ENCODE measurements at regions not wholly inside any gene's neighbourhood (a gene's known extent, or its start where the extent isn't known, plus 50 kb on each side); places are given as distances from the start of the nearest gene placed in this dataset.

- intact Hi-C loops (cut with micrococcal nuclease; ENCODE audit: unreplicated experiment): no loop called here
- Mint-ChIP-seq H3K4me3 (ENCODE audit: unreplicated experiment) (no peak overlapping the region), H3K27ac (ENCODE audit: unreplicated experiment) (no peak overlapping the region), H3K9me3 (ENCODE audit: unreplicated experiment) (peaks cover 7% of the 10 kb centered on the region), H3K27me3 (ENCODE audit: insufficient read depth, unreplicated experiment) (peaks cover 10% of the 10 kb centered on the region), H3K36me3 (ENCODE audit: insufficient read depth, unreplicated experiment) (no peaks in the 10 kb centered on the region), H3K4me1 (ENCODE audit: low read depth, unreplicated experiment) (no peaks in the 10 kb centered on the region)
- no peak overlapping the region for H3K4me3 ChIP-seq (ENCODE audit: low read depth, low read length)
- BruUV-seq (replicated peaks): no TSS peak
- CTCF ChIA-PET: no interaction called here
- H3K4me1 ChIP-seq: no peaks in the 10 kb centered on the region
- TF ChIP-seq CTCF (IDR thresholded peaks at IDR 0.05; ENCODE audit: insufficient read depth in 1 of 2, low read depth in 1 of 2, low read length in 1 of 2, severe bottlenecking in 1 of 2, unreplicated experiment in 1 of 2): no peak
- no peaks in the 10 kb centered on the region for H3K9me3 ChIP-seq
- H3K36me3 ChIP-seq (ENCODE audit: control insufficient read depth, insufficient read depth, low read length): no peaks in the 10 kb centered on the region
- H3K27me3 ChIP-seq (replicated peaks; ENCODE audit: control insufficient read depth, insufficient read depth, low read length): no peaks in the 10 kb centered on the region
- DNase-seq: no peak
- POLR2A ChIA-PET: no interaction called here
These were observed 134.9 kb downstream of the MATN1 start for GRCh38 chr1:30588311-30589073.

- H3K36me3 Mint-ChIP-seq (ENCODE audit: insufficient read depth, unreplicated experiment): no peaks in the 10 kb centered on the region
- BruUV-seq (replicated peaks): no TSS peak
- Histone ChIP-seq H3K4me3 (ENCODE audit: low read depth, low read length) (no peak overlapping the region), H3K4me1 (no peaks in the 10 kb centered on the region), H3K36me3 (ENCODE audit: control insufficient read depth, insufficient read depth, low read length) (no peaks in the 10 kb centered on the region), H3K9me3 (no peaks in the 10 kb centered on the region), H3K27me3 (replicated peaks; ENCODE audit: control insufficient read depth, insufficient read depth, low read length) (no peaks in the 10 kb centered on the region)
- DNase-seq: no peak
- H3K4me1 Mint-ChIP-seq (ENCODE audit: low read depth, unreplicated experiment): no peaks in the 10 kb centered on the region
- intact Hi-C loops (cut with micrococcal nuclease; ENCODE audit: unreplicated experiment): no loop called here
- peaks cover 10% of the 10 kb centered on the region for H3K27me3 Mint-ChIP-seq (ENCODE audit: insufficient read depth, unreplicated experiment)
- H3K4me3 Mint-ChIP-seq (ENCODE audit: unreplicated experiment): no peak overlapping the region
- ChIA-PET POLR2A (no interaction called here), CTCF (no interaction called here)
- H3K27ac Mint-ChIP-seq (ENCODE audit: unreplicated experiment): no peak overlapping the region
- no peak for TF ChIP-seq CTCF (IDR thresholded peaks at IDR 0.05; ENCODE audit: insufficient read depth in 1 of 2, low read depth in 1 of 2, low read length in 1 of 2, severe bottlenecking in 1 of 2, unreplicated experiment in 1 of 2)
- H3K9me3 Mint-ChIP-seq (ENCODE audit: unreplicated experiment): peaks cover 7% of the 10 kb centered on the region
These were observed 136.7 kb downstream of the MATN1 start for GRCh38 chr1:30586671-30587070.

GRCh38 chr1:30579580-30579979 lies 143.8 kb downstream of the MATN1 start:
- H3K36me3 Mint-ChIP-seq (ENCODE audit: insufficient read depth, unreplicated experiment): no peaks in the 10 kb centered on the region
- BruUV-seq (replicated peaks): no TSS peak
- no peaks in the 10 kb centered on the region for H3K27me3 ChIP-seq (replicated peaks; ENCODE audit: control insufficient read depth, insufficient read depth, low read length)

More at GRCh38 chr1:30579580-30579979, 143.8 kb downstream of the MATN1 start:
- Histone ChIP-seq H3K36me3 (ENCODE audit: control insufficient read depth, insufficient read depth, low read length) (no peaks in the 10 kb centered on the region), H3K9me3 (no peaks in the 10 kb centered on the region), H3K4me3 (ENCODE audit: low read depth, low read length) (no peak overlapping the region), H3K4me1 (no peaks in the 10 kb centered on the region)
- intact Hi-C loops (cut with micrococcal nuclease; ENCODE audit: unreplicated experiment): no loop called here
- Mint-ChIP-seq H3K27me3 (ENCODE audit: insufficient read depth, unreplicated experiment) (peaks cover 8% of the 10 kb centered on the region), H3K4me3 (ENCODE audit: unreplicated experiment) (no peak overlapping the region), H3K27ac (ENCODE audit: unreplicated experiment) (no peak overlapping the region), H3K4me1 (ENCODE audit: low read depth, unreplicated experiment) (no peaks in the 10 kb centered on the region), H3K9me3 (ENCODE audit: unreplicated experiment) (peaks cover 6% of the 10 kb centered on the region)
- no peak for DNase-seq
- no peak for TF ChIP-seq CTCF (IDR thresholded peaks at IDR 0.05; ENCODE audit: insufficient read depth in 1 of 2, low read depth in 1 of 2, low read length in 1 of 2, severe bottlenecking in 1 of 2, unreplicated experiment in 1 of 2)
- CTCF ChIA-PET: no interaction called here
- POLR2A ChIA-PET: no interaction called here
